Left lung (tissue), 4 donors: ENCODE measurements at regions not wholly inside any gene's neighbourhood (a gene's known extent, or its start where the extent isn't known, plus 50 kb on each side); places are given as distances from the start of the nearest gene placed in this dataset.

Experiments
- ATAC-seq: fragments of 200-7000 bp; cut with Tn5 transposase; one replicate; pipeline ENCODE4 v1.9.1; 2020; ENCODE audit warnings: moderate library complexity
- DNase-seq, 4 donors: peaks; one replicate each; pipeline ENCODE4 v3.0.0-alpha.2; 2013 to 2020
- H3K27ac ChIP-seq, 2 donors: fragments of 200-600 bp; sonication (generic) in 1 of 2; one replicate each; pipeline versions ENCODE4 v1.5.0 to v1.8.0; 2020 to 2021
- H3K27me3 ChIP-seq, 2 donors: fragments of 200-600 bp; sonication (generic) in 1 of 2; one replicate each; pipeline versions ENCODE4 v1.5.0 to v1.8.0; 2020 to 2021
- H3K36me3 ChIP-seq, 2 donors: fragments of 200-600 bp; sonication (generic) in 1 of 2; one replicate each; pipeline versions ENCODE4 v1.5.0 to v1.8.0; 2020 to 2021
- H3K4me1 ChIP-seq, 2 donors: fragments of 200-600 bp; one replicate each; pipeline ENCODE4 v1.8.0; 2021
- H3K4me3 ChIP-seq, 2 donors: fragments of 200-600 bp; sonication (generic) in 1 of 2; one replicate each; pipeline versions ENCODE4 v1.5.0 to v1.8.0; 2020 to 2021; ENCODE audit warnings: mild to moderate bottlenecking in 1 of 2
- H3K9me3 ChIP-seq, 2 donors: fragments of 200-600 bp; sonication (generic) in 1 of 2; one replicate each; pipeline versions ENCODE4 v1.5.0 to v1.8.0; 2020 to 2021
- intact Hi-C, 2 donors: fragments of 100-400 bp; cut with DNase I; formaldehyde crosslinking; loops; one replicate each; pipeline versions ENCODE4 v1.11.2 to v1.14.2; 2022
- TF ChIP-seq, protein P1 (sequence below), 2 donors: fragments of 200-600 bp; sonication (generic) in 1 of 2; IDR thresholded peaks; one replicate each; pipeline versions ENCODE4 v1.5.0 to v1.8.0; 2021; ENCODE audit warnings: antibody characterized with exemption in 2 of 2
- donor health status: DM: no; HTN: yes; CAD: no.
- donor health status: DM: no; HTN: no; CAD: no.

DNA sequence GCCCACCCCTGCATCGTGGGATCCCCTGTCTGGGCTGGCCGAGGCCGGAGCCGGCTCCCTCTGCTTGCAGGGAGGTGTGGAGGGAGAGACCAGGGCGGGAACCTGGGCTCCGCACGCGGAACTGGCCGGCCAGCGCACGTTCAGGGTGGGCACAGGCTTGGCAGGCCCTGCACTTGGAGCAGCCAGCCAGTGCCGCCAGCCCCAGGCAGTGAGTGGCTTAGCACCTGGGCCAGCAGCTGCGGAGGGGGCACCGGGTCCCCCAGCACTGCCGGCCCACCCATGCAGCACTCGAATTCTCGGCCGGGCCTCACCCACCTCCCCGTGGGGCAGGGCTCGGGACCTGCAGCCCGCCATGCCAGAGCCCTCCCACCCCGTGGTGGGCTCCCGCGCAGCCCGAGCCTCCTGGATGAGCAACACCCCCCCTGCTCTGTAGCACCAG is 422.6 kb downstream of the AMY1C start:
- Histone ChIP-seq H3K9me3 (peaks cover 0 to 32% of the 10 kb centered on the region in 2 donors), H3K4me1 (no peaks in the 10 kb centered on the region), H3K4me3 (no peak overlapping the region), H3K27ac (no peak overlapping the region), H3K27me3 (no peaks in the 10 kb centered on the region), H3K36me3 (no peaks in the 10 kb centered on the region)
- peak in 1 of 4 donors; percentile 67 for DNase-seq
- intact Hi-C loops: no loop called here
- ATAC-seq: no peak
- TF ChIP-seq, protein P1, sequence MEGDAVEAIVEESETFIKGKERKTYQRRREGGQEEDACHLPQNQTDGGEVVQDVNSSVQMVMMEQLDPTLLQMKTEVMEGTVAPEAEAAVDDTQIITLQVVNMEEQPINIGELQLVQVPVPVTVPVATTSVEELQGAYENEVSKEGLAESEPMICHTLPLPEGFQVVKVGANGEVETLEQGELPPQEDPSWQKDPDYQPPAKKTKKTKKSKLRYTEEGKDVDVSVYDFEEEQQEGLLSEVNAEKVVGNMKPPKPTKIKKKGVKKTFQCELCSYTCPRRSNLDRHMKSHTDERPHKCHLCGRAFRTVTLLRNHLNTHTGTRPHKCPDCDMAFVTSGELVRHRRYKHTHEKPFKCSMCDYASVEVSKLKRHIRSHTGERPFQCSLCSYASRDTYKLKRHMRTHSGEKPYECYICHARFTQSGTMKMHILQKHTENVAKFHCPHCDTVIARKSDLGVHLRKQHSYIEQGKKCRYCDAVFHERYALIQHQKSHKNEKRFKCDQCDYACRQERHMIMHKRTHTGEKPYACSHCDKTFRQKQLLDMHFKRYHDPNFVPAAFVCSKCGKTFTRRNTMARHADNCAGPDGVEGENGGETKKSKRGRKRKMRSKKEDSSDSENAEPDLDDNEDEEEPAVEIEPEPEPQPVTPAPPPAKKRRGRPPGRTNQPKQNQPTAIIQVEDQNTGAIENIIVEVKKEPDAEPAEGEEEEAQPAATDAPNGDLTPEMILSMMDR (IDR thresholded peaks at IDR 0.05): no peak

DNA sequence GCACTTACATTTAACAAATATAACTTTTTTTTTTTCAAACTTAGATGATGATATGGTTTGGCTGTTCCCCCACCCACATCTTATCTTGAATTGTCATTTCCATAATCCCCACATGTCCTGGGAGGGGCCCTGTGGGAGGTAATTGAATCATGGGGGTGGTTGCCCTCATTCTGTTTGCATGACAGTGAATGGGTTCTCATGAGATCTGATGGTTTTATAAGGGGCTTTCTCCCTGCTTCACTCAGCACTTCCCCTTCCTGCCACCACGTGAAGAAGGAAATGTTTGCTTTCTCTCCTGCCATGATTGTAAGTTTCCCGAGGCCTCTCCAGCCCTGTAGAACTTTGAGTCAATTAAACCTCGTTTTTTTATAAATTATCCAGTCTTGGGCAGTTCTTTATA is 432.6 kb downstream of the AMY1C start:
- Histone ChIP-seq H3K36me3 (no peaks in the 10 kb centered on the region), H3K27me3 (no peaks in the 10 kb centered on the region), H3K9me3 (no peaks in the 10 kb centered on the region), H3K4me3 (no peak overlapping the region), H3K27ac (no peak overlapping the region), H3K4me1 (no peaks in the 10 kb centered on the region)
- ATAC-seq (no peak), DNase-seq (no peak)
- TF ChIP-seq, protein P1 (IDR thresholded peaks at IDR 0.05): no peak
- intact Hi-C loops: no loop called here

DNA sequence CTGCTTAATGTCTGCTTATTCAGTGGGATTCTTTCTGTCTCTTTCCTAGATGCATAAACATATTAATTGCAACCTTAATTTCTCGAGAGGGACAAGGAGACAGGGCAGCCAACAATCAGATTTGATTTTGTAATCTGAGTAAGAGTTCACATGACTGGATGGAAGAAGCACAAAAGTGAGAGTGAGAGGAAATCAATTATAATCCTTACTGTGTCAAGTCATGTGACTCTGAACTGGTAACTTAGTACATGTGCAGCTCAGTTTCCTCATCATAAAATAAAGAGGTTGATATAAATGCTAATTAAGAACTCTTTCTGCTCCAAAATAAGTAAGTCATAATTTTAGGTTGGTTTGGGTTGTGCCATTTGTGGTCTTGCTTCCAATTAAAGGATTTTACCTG is 439.5 kb downstream of the AMY1C start:
- DNase-seq: no peak
- H3K9me3 ChIP-seq: no peaks in the 10 kb centered on the region
- ATAC-seq: no peak
- TF ChIP-seq, protein P1 (IDR thresholded peaks at IDR 0.05): no peak
- H3K27me3 ChIP-seq: no peaks in the 10 kb centered on the region
- no peaks in the 10 kb centered on the region for H3K4me1 ChIP-seq
- no peaks in the 10 kb centered on the region for H3K36me3 ChIP-seq
- intact Hi-C loops: no loop called here
- H3K27ac ChIP-seq: no peak overlapping the region
- no peak overlapping the region for H3K4me3 ChIP-seq

- no peaks in the 10 kb centered on the region for H3K27me3 ChIP-seq
- DNase-seq (no peak), ATAC-seq (no peak)
- intact Hi-C loops: no loop called here
- H3K27ac ChIP-seq: no peak overlapping the region
- H3K4me3 ChIP-seq: no peak overlapping the region
- H3K4me1 ChIP-seq: no peaks in the 10 kb centered on the region
- TF ChIP-seq, protein P1 (IDR thresholded peaks at IDR 0.05): no peak
- H3K9me3 ChIP-seq: no peaks in the 10 kb centered on the region
- H3K36me3 ChIP-seq: no peaks in the 10 kb centered on the region
These were observed 441.1 kb downstream of the AMY1C start for GRCh38 chr1:104190821-104191220.

DNA sequence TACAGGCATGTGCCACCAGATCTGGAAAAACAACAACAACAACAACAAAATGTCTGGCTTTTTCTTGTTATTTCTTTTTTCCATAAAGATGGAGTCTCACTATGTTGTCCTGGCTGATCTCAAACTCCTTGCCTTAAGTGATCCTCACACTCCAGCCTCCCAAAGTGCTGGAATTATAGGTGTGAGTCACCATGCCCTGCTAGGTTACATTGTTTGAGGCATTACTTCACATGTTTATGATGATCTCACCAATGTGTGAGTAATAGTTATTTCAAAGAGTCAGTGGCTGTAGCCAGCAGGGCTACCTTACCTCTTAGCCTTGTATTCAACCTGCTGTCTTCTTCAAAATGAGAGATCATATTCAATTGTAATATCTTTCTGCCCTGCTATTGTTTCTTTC is 445.7 kb downstream of the AMY1C start:
- no peaks in the 10 kb centered on the region for H3K4me1 ChIP-seq
- no peaks in the 10 kb centered on the region for H3K36me3 ChIP-seq
- TF ChIP-seq, protein P1 (IDR thresholded peaks at IDR 0.05): no peak
- DNase-seq (no peak), ATAC-seq (no peak)
- no peak overlapping the region for H3K27ac ChIP-seq
- H3K9me3 ChIP-seq: peaks cover 0 to 8% of the 10 kb centered on the region in 2 donors
- intact Hi-C loops: no loop called here
- H3K4me3 ChIP-seq: no peak overlapping the region
- H3K27me3 ChIP-seq: no peaks in the 10 kb centered on the region
